GM12873 (cell line): ENCODE measurements at regions not wholly inside any gene's neighbourhood (a gene's known extent, or its start where the extent isn't known, plus 50 kb on each side); places are given as distances from the start of the nearest gene placed in this dataset.

Experiments
- TF ChIP-seq, protein P1 (sequence below): IDR thresholded peaks from 2 replicates; pipeline ENCODE4 v1.5.1; 2012; ENCODE audit warnings: low read depth, mild to moderate bottlenecking, moderate library complexity, low read length, control low read depth; ENCODE audit not compliant: insufficient read depth; ENCODE audit errors: missing control alignments

DNA sequence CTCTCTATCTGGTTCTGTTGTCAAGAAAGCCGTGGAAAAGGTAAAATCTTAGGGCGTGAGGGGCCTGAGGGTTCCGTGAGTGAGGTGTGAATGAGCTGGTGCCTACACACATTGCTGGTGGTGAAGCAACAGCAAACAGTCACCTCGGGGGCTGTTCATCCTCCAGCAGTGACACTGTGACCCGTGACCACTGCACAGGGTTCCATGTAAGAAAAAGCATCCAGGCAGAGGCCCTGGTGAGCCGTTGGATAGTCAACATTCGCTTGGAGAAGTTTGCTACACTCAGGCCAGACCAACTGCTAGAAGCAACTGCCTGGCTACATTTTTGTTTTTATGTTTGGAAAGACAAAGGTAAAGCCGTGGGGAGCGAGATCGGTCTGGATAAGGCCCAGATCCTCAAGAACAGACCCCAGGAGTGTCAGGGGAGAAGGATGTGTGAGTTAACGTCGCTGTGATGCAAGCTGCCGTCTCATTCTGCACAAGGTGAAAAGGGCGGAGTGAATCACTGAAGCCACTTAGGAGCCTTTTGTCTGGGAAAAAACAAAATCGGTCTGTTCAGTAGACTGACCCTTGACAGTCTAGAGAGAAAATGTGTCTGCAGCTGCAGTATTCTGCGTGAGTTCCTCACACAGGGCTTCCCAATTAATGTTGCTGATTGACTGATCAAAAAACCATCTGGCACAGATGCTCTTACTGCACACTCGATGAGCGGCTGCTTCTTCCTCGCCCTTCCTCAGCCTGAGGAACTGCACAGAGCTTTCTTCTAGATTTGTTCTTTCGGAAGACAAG, 404.0 kb downstream of the SMOC2 start:
- TF ChIP-seq, protein P1, sequence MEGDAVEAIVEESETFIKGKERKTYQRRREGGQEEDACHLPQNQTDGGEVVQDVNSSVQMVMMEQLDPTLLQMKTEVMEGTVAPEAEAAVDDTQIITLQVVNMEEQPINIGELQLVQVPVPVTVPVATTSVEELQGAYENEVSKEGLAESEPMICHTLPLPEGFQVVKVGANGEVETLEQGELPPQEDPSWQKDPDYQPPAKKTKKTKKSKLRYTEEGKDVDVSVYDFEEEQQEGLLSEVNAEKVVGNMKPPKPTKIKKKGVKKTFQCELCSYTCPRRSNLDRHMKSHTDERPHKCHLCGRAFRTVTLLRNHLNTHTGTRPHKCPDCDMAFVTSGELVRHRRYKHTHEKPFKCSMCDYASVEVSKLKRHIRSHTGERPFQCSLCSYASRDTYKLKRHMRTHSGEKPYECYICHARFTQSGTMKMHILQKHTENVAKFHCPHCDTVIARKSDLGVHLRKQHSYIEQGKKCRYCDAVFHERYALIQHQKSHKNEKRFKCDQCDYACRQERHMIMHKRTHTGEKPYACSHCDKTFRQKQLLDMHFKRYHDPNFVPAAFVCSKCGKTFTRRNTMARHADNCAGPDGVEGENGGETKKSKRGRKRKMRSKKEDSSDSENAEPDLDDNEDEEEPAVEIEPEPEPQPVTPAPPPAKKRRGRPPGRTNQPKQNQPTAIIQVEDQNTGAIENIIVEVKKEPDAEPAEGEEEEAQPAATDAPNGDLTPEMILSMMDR: no peak

DNA sequence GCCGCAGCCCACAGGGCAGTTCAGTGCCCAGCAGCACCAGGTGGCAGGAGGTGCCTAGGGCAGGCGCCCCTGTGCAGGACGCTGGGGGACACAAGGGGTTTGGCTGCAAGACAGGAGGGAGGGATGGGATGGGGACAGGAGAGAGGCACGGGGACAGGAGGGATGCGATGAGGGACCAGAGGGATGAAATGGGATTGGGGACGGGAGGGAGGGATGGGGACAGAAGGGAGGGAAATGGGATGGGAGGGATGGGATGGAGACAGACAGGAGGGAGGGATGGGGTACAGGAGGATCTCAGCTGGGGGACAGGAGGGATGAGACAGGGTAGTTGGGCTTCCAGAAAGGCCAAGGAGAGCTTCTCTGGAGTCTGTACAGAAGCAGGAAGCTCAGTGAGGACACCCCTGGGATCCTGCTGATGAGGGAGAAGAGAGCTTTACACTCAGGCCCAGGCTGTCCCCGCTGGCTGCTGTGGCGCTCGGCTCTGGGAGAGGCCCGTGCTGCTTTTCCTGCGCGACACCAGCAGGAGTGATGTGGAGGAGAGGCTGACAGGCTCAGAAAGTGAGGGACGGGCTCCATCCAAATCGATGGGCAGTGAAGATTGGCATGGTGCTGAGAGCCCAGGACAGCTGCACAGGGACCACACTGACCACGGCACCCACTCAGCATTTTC, 400.8 kb downstream of the SMOC2 start:
- TF ChIP-seq, protein P1: no peak

DNA sequence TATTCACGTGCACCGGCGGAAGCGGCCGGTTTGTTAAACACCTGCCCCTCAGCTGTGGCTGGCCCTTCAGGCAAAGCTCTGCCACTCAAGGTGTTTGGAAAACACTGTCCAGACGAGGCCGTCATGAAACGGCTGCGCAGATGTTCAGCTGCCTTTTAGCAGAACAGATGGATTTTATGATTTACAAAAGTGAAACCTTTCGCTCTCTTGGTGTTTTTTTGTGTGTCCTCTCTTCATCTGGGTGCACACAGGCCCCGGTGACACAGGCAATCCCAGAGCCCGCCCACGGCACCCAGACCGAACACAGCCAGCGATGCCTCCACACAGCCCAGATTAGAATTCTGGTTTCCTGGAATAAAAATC, 397.0 kb downstream of the SMOC2 start:
- TF ChIP-seq, protein P1: no peak

DNA sequence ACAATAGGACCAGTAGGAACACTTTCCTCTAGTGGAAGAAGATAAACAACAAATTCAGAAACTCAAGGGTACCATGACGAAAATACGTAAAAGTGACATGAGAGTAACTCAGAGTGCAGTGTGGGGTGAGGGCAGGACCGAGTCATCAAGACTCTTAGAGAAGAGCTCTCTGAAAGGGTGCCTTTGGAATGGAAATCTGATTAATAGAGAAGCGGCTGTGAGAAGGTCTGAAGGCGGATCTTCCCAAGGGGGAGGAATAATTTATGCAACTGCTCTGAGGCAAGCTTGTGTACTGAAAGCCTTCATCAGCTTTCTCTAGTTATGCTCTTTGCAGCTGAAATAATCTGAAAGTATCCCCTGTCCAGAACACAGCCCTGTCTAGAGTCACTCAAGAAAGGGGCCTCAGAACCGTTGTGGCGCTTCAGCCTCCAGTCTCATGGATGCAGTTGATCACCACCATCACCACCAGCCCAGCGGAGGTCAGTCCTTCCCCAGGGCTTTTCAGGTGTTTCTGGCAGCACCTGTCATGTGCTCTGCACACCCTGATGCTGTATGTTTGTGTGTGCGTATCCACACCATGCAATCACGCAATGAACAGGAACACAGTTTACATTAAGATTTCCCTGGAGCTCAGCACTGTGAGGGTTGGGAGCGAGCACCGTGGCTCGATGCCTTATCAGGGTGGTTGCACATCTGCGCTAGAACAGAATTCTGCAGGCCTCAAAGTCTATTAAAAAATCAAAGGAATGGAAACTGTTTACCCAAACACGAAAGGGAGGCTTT, 396.5 kb downstream of the SMOC2 start:
- TF ChIP-seq, protein P1: no peak

DNA sequence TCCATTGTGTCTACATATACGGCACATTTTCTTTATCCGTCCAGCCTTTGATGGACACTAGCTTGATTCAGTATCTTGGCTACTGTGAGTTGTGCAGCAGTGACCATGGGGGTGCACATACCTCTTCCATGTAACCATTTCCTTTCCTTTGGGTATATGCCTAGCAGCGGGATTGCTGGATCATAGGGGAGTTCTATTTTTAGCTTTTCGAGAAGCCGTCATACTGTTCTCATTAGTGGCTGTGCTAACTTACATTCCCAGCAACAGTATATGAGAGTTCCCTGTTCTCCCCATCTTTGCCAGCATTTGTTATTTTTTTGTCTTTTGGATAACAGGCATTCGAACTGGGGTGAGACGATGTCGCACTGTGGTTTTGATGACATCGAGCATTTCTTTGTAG, 395.0 kb downstream of the SMOC2 start:
- TF ChIP-seq, protein P1: no peak

DNA sequence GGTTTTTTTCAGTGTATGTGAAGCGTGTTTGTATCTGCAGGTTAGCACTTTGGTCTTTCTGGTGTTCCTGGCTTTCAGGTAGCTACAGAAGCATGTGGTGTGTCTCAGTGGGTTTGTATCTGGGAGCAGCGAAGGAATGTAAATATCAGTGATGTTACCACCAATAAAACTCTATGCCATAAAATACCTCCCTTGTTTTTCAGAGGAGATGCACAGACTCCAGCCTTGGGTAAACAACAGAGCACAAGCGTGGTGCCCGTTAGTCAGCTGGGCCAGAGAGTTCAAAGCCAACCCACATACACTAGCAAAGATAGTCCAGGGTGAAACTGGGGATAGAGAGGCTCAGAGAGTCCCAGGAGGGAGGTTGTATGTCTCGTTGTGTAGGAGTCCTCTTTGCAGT, 393.8 kb downstream of the SMOC2 start:
- TF ChIP-seq, protein P1: no peak

DNA sequence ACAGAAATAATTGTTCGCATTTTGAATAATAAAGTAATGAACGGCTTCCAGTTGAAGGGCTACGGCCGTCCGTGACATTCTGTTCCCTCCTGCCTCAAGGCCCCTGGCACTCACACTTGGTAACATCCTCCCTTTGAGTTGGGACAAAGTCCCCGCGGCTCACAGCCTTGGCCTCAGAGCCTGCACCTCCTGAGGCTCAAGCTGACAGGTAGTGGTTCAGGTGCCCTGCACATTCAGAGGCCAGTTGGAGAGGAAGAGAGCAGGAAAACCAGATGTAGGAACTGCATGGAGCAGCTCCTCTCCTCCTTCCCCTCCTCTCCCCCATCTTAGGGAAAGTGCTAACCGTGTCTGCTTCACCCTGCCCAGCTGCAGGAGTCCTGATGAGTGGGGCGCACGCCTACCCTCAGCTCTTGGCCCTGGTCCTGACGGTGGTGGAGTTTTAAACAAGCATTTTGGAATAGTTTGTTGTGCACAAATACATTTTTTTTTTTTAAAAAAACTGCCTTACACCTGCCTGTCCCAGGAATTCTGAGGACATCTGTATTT, 393.1 kb downstream of the SMOC2 start:
- TF ChIP-seq, protein P1: no peak
